GM23248 (cell line): ENCODE measurements at regions not wholly inside any gene's neighbourhood (a gene's known extent, or its start where the extent isn't known, plus 50 kb on each side); places are given as distances from the start of the nearest gene placed in this dataset.

ENCODE experiments used
- EZH2 ChIP-seq: fragments of 200-600 bp; sonication (generic); IDR thresholded peaks from 2 replicates; pipeline ENCODE4 v1.6.1; 2018; ENCODE audit warnings: antibody characterized with exemption, mild to moderate bottlenecking; ENCODE audit not compliant: insufficient read depth, poor library complexity, severe bottlenecking
- EZH2phosphoT487 ChIP-seq: fragments of 200-600 bp; sonication (generic); IDR thresholded peaks from 2 replicates; pipeline ENCODE4 v1.6.1; 2018; ENCODE audit warnings: antibody characterized with exemption, moderate library complexity, mild to moderate bottlenecking, low read depth; ENCODE audit not compliant: insufficient read depth

DNA sequence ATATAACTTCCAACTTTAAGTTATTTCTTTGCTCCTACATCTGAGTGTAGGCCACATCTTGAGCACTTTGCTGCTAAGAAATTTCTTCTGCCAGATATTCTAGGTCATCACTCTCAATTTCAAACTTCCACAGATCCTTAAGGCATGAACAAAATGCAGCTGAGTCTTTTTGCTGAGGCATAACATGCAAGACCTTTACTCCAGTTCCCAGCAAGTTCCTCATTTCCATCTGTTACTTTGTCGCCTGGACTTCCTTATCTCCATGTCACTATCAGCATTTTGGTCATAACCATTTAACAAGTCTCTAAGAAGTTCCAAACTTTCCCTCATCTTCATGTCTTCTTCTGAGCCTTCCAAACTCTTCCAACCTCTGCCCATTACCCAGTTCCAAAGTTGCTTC, 1077.3 kb upstream of the TMEFF2 start:
- no peak for TF ChIP-seq EZH2phosphoT487
- TF ChIP-seq EZH2, result no peak
